ENCODE measurements at regions not wholly inside any gene's neighbourhood (a gene's known extent, or its start where the extent isn't known, plus 50 kb on each side); places are given as distances from the start of the nearest gene placed in this dataset.
A peak's percentile ranks its signal among the peaks of the same experiment; 100 is the strongest.

DNA sequence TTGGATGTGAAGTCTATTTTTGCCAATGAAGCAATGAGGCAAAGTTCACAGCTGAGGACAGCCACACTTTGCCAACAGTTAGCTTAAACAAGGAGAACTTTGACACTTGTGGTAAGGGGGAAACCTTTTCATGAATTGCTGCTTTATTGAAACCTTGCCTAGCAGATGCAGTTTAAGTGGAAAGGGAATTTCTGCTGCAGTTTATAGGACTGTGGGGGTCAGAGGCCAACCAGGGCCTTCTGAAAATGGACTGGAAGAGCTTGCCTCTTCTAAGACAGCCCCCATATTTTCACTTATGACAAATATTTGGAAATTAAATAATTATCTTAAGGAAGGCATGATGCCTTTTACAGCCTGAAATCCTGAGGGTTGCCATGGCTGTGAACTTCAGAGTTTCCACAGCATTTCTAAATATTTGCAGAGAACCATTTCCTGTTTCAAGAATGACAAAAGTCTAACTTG lies 550.3 kb downstream of the RAB28 start (continued):
- peak; percentile 65; the same call in 1 of the 2 replicates for TF ChIP-seq BRCA1 (CRISPR knock-in tag; IDR thresholded peaks at IDR 0.05)
- no peak for TF ChIP-seq ZNF781 (CRISPR knock-in tag; IDR thresholded peaks at IDR 0.05; ENCODE audit: borderline replicate concordance, not compliant biosample characterization)
- TF ChIP-seq, protein P1, sequence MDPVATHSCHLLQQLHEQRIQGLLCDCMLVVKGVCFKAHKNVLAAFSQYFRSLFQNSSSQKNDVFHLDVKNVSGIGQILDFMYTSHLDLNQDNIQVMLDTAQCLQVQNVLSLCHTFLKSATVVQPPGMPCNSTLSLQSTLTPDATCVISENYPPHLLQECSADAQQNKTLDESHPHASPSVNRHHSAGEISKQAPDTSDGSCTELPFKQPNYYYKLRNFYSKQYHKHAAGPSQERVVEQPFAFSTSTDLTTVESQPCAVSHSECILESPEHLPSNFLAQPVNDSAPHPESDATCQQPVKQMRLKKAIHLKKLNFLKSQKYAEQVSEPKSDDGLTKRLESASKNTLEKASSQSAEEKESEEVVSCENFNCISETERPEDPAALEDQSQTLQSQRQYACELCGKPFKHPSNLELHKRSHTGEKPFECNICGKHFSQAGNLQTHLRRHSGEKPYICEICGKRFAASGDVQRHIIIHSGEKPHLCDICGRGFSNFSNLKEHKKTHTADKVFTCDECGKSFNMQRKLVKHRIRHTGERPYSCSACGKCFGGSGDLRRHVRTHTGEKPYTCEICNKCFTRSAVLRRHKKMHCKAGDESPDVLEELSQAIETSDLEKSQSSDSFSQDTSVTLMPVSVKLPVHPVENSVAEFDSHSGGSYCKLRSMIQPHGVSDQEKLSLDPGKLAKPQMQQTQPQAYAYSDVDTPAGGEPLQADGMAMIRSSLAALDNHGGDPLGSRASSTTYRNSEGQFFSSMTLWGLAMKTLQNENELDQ (CRISPR knock-in tag; IDR thresholded peaks at IDR 0.05; ENCODE audit: borderline replicate concordance), result no peak
- TF ChIP-seq NR2C2 (CRISPR knock-in tag; IDR thresholded peaks at IDR 0.05; ENCODE audit: borderline replicate concordance), result peak; percentile 70; the same call in 1 of the 2 replicates
- TF ChIP-seq ZNF354B (CRISPR knock-in tag; IDR thresholded peaks at IDR 0.05), result no peak
- TF ChIP-seq, protein P2, sequence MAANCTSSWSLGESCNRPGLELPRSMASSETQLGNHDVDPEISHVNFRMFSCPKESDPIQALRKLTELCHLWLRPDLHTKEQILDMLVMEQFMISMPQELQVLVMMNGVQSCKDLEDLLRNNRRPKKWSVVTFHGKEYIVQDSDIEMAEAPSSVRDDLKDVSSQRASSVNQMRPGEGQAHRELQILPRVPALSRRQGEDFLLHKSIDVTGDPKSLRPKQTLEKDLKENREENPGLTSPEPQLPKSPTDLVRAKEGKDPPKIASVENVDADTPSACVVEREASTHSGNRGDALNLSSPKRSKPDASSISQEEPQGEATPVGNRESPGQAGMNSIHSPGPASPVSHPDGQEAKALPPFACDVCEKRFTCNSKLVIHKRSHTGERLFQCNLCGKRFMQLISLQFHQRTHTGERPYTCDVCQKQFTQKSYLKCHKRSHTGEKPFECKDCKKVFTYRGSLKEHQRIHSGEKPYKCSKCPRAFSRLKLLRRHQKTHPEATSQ (CRISPR knock-in tag; IDR thresholded peaks at IDR 0.05; ENCODE audit: borderline replicate concordance), result peak; percentile 57; the same call in 1 of the 2 replicates
- TF ChIP-seq, protein P3, sequence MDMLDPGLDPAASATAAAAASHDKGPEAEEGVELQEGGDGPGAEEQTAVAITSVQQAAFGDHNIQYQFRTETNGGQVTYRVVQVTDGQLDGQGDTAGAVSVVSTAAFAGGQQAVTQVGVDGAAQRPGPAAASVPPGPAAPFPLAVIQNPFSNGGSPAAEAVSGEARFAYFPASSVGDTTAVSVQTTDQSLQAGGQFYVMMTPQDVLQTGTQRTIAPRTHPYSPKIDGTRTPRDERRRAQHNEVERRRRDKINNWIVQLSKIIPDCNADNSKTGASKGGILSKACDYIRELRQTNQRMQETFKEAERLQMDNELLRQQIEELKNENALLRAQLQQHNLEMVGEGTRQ (IDR thresholded peaks at IDR 0.05; ENCODE audit: low read depth, low read length), result no peak
- TF ChIP-seq, protein P3 (CRISPR knock-in tag; IDR thresholded peaks at IDR 0.05; ENCODE audit: borderline replicate concordance), result no peak
- TF ChIP-seq HOXD1 (CRISPR knock-in tag; IDR thresholded peaks at IDR 0.05), result no peak
- peak; percentile 59 to 93; a peak in 3 of 4 replicates for TF ChIP-seq EP300 (IDR thresholded peaks at IDR 0.05; ENCODE audit: low read depth in 2 of 2, low read length in 2 of 2)
- peak; percentile 81 for TF ChIP-seq EP300 (CRISPR knock-in tag; IDR thresholded peaks at IDR 0.05; ENCODE audit: borderline replicate concordance)
- no peak for TF ChIP-seq ISX (CRISPR knock-in tag; conservative IDR thresholded peaks at IDR 0.05)
- TF ChIP-seq MED13 (CRISPR knock-in tag; IDR thresholded peaks at IDR 0.05), result 0 out of 2 replicates have a peak, but pooled peaks have one; percentile 51
- no peak for TF ChIP-seq ZNF430 (CRISPR knock-in tag; IDR thresholded peaks at IDR 0.05)
- TF ChIP-seq TEAD3 (CRISPR knock-in tag; optimal IDR thresholded peaks at IDR 0.05; ENCODE audit: borderline replicate concordance), result peak; percentile 74
- TF ChIP-seq, protein P4, sequence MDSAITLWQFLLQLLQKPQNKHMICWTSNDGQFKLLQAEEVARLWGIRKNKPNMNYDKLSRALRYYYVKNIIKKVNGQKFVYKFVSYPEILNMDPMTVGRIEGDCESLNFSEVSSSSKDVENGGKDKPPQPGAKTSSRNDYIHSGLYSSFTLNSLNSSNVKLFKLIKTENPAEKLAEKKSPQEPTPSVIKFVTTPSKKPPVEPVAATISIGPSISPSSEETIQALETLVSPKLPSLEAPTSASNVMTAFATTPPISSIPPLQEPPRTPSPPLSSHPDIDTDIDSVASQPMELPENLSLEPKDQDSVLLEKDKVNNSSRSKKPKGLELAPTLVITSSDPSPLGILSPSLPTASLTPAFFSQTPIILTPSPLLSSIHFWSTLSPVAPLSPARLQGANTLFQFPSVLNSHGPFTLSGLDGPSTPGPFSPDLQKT (CRISPR knock-in tag; IDR thresholded peaks at IDR 0.05; ENCODE audit: borderline replicate concordance), result no peak
- peak; percentile 24; the same call in 1 of the 2 replicates for TF ChIP-seq TFDP2 (CRISPR knock-in tag; IDR thresholded peaks at IDR 0.05)
- TF ChIP-seq ZNF274 (CRISPR knock-in tag; IDR thresholded peaks at IDR 0.05), result no peak
- no peak for TF ChIP-seq ZNF350 (CRISPR knock-in tag; IDR thresholded peaks at IDR 0.05; ENCODE audit: borderline replicate concordance, low read depth)
- no peak for TF ChIP-seq ZNF891 (CRISPR knock-in tag; IDR thresholded peaks at IDR 0.05)
- TF ChIP-seq ZNF225 (CRISPR knock-in tag; IDR thresholded peaks at IDR 0.05), result no peak
- no peak for TF ChIP-seq MZF1 (CRISPR knock-in tag; IDR thresholded peaks at IDR 0.05; ENCODE audit: borderline replicate concordance)
- 0 out of 2 replicates have a peak, but pooled peaks have one; percentile 12 for TF ChIP-seq ZNF614 (CRISPR knock-in tag; IDR thresholded peaks at IDR 0.05; ENCODE audit: borderline replicate concordance)

Data from HepG2 (cell line).